HG03354 (cell line): ENCODE measurements at regions not wholly inside any gene's neighbourhood (a gene's known extent, or its start where the extent isn't known, plus 50 kb on each side); places are given as distances from the start of the nearest gene placed in this dataset.
"Not testable (repeated sequence)": the region's sequence is repeated elsewhere in the genome, so short reads cannot be mapped to it uniquely, and the experiment has no call there.

Experiments used
- ATAC-seq: cut with Tn5 transposase; IDR thresholded peaks from one replicate; pipeline ENCODE4 v1.9.1; 2021; ENCODE audit warnings: mild to moderate bottlenecking; ENCODE audit not compliant: unreplicated experiment, poor library complexity, severe bottlenecking

DNA sequence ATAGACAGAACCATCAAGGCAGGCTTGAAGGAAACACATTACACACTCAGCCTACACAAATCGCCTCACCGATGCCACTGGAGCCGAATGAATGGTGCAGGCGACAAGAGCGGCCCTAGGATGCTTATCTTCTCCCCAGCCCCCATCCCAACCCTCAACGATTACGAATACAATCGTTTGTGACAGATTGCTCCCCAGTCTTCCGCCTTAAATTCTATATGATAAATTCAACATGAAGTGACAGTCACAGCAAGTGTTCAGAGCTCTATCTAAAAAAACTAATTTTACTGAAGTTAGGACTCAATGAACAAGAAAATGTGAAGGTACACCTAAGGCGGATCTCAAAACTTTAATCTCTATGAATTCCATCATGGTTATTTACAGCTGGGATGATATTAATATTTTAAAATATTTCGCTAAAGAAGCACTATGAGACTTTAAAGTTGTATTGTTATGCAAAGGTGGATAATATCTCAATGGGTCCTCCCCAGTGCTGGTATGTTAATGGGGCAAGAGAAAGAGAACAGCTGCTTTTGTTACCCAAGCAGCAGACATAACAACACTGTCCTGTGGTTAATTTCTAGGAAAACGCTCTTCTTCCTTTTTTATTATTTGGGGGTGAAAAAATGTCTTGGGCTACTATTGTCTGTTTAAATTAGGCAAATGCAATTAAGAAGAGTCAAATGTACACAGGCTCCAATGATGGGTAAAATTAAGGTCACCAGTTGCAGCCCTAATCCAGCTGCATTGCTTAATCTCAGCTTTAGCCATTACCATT is 147.6 kb upstream of the NR2F2 start:
- no peak for ATAC-seq

- no peak for ATAC-seq
Observed at GRCh38 chr15:96183514-96183850, 147.0 kb upstream of the NR2F2 start.

DNA sequence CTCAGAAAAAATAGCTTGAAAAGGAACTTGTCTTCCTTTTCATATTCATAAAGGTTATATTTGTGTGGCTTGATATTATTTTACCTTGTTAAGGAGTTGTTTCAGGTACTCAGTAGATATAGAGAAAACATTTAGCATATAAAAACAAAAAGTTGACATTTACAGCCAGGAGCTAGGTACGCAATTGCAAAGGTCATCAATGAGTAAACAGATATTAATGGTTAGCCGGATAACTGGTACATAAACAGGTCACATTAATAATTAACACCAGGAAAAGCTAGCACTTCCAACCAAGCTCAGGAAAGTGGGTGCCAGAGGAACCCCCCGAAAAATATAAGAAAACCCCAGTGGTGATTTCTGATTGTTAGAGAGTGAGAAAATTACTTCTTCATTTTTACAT is 146.6 kb upstream of the NR2F2 start:
- ATAC-seq: no peak

DNA sequence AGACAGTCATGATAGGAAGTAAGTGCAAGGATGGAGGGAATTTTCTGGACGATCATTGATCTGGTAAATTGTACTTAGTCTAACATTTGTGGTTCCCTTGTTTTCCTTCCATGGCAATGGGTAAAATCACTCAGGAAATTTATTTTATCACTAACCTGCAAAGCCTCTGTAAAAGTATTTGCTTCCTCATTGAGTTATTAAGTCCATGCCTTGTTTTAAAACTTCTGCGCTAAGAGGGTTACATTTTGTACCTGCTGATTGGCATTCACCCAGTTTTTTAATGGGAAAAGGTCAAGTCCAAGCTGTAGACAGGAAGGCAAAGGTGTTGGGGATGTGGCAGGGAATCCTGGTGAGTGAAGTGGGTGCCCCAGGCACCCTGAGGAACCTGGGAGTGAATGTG is 146.2 kb upstream of the NR2F2 start:
- ATAC-seq: no peak

- no peak for ATAC-seq
Observed at GRCh38 chr15:96186105-96186504, 144.4 kb upstream of the NR2F2 start.

DNA sequence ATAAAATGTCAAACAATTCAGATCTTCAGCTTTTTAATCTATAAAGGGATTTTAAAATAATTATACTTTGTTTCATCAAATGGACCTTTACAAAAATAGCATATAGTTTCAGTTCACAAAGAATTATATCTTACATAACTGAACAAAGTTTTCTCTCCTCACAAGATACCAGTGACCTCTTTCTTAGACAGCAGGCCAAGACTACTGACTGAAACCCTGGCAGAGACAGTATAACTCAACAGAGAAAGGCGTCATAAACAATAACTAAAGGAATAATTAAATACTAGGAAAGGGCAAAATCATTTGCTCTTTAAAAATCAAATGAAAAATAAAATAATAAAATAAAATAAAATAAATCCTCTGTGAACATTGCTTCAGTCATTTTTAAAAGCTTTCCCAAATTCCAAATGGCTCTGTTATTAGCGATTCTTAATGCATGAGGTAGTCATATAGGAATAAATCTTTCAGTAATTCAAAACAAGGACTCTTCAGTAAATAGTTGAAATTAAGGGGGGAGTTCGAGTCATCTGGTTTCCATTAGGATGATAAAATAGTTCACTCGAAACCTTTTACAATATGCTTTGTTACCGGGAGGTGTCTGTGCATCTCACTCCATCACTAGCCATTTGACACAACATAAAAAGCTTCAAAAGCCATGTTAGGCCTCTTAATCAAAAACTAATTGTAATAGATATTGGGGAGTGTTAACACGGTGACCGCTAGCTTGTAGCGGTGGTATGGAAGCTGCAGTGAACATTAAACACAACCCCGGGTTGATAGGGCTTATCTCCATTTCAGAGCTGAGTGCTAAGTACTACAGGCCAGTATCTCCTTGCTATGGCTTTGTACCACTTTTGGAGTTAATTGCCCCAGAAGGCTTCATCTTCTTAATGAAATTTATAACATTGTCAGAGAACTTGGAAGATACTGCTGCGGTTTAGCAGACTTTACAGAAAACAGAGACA is 142.9 kb upstream of the NR2F2 start:
- no peak for ATAC-seq

GRCh38 chr15:96197721-96198120 is 132.8 kb upstream of the NR2F2 start:
- no peak for ATAC-seq

DNA sequence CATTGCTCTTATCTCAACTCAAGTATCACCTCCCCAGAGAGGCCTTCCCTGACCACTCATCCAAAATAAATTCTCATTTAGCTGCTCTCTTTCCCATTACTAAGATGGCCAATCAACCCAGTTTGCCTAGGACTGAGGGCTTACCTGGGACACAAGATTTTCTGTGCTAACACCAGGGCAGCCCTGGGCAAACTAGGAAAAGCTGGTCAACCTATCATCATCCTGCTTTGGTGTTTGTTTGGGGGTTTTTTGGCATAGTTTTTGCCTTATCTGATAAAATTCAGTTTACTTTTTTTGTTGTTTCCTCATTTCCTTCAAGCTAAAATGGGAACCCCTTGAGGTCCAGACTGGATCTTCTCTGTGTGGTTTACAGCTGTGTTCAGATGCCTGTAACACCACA is 131.4 kb upstream of the NR2F2 start:
- no peak for ATAC-seq

GRCh38 chr15:96200357-96200967 is 130.0 kb upstream of the NR2F2 start:
- ATAC-seq: no peak

- no peak for ATAC-seq
Observed at GRCh38 chr15:96201696-96202095, 128.8 kb upstream of the NR2F2 start.

- not testable (repeated sequence) for ATAC-seq
Observed at GRCh38 chr15:96205588-96205987, 124.9 kb upstream of the NR2F2 start.

DNA sequence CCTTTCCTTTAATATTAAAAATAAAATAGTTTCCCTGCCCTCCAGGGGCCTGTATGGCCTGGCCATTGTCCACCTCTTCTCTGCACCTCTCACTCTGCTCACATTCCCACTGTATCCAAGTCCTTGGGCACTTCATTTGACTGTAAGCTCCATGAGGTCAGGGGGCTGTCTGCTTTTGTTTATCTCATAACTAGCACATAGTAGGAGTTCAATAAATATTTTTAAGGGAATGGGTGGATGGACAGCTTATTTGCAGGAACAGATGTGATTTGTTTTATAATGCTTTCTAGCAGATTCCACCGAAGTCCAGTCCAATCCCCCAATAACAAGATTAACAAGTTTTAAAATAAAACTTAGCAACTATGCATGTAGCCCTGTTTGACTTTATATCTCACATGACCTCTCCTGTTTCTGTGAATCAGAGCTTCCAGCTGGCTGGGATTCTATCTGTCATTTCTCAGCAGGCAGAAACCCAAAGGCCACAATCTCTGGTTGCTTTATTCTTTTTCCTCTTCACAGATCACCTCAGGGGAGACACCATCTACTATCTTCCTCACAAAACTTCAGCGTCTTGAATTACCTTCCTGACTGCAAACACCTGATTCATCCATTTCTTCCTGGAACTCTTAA is 123.0 kb upstream of the NR2F2 start:
- no peak for ATAC-seq

DNA sequence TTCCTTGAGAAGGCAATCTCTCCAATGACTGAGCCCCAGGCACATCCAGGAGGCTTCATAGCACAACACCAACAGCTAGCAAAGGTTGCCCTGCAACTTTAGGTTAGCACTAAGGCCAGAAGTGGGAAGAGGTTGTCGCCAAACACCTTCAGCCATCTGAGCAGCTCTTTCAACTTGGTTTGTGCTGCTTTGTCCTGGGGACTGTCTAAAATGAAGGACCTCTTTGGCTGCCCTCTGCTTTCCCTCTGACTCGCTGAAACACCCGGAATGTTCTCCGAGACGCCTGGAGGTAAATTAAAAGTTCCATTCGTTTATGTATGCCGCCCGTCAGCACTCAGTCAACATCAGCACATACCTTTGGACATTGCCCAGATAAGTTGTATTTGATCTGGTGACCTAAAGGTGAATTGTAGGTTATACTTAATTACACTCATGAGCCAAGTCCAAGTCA is 121.2 kb upstream of the NR2F2 start:
- no peak for ATAC-seq

GRCh38 chr15:96213045-96213444 is 117.5 kb upstream of the NR2F2 start:
- no peak for ATAC-seq

- ATAC-seq: no peak
Observed at GRCh38 chr15:96213896-96214295, 116.6 kb upstream of the NR2F2 start.

DNA sequence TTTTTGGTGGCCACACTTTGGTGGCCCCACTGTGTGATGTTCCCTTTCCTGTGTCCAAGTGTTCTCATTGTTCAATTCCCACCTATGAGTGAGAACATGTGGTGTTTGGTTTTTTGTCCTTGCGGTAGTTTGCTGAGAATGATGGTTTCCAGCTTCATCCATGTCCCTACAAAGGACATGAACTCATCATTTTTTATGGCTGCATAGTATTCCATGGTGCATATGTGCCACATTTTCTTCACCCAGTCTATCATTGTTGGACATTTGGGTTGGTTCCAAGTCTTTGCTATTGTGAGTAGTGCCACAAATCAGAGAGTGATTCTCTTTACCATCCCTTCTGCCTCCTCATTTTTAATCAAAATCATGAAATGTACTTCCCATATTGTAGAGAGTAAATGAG is 114.0 kb upstream of the NR2F2 start:
- not testable (repeated sequence) for ATAC-seq

DNA sequence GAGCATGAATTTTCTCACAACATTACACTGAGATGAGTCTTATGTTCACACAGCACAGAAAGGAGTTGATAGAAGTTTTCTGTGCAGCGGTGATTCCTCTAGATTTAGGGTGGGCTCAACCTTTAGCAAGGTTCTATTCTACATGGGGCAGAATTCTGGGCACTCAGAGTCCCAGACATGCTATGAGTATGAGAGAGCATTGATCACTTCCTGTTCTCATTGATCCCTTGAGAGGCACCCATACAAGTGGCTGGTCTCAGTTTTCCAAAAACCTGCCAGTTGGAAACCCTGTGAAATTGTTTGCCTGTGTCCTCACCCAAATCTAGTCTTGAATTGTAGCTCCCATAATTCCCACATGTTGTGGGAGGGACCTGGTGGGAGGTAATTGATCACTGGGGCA is 112.5 kb upstream of the NR2F2 start:
- no peak for ATAC-seq

- ATAC-seq: no peak
Observed at GRCh38 chr15:96218623-96219455, 111.7 kb upstream of the NR2F2 start.

GRCh38 chr15:96219681-96220080 is 110.8 kb upstream of the NR2F2 start:
- no peak for ATAC-seq
